NCI-H1694 (cell line): ENCODE measurements at regions not wholly inside any gene's neighbourhood (a gene's known extent, or its start where the extent isn't known, plus 50 kb on each side); places are given as distances from the start of the nearest gene placed in this dataset.

Experiments used
- DNase-seq: peaks from one replicate; lab custom pipeline; 2025; lab: John Stamatoyannopoulos, UW

- no peak for DNase-seq
Measured at GRCh38 chr14:53355581-53356112, 202.5 kb upstream of the DDHD1 start.

GRCh38 chr14:53354336-53354735 lies 201.2 kb upstream of the DDHD1 start:
- no peak for DNase-seq

- DNase-seq, result no peak
Measured at GRCh38 chr14:53350866-53351265, 197.7 kb upstream of the DDHD1 start.

GRCh38 chr14:53350429-53350828 lies 197.3 kb upstream of the DDHD1 start:
- DNase-seq, result no peak

GRCh38 chr14:53346988-53347387 lies 193.9 kb upstream of the DDHD1 start:
- DNase-seq, result no peak

GRCh38 chr14:53341324-53341723 lies 188.2 kb upstream of the DDHD1 start:
- DNase-seq, result no peak

GRCh38 chr14:53338192-53338591 lies 185.1 kb upstream of the DDHD1 start:
- no peak for DNase-seq

GRCh38 chr14:53336729-53337128 lies 183.6 kb upstream of the DDHD1 start:
- DNase-seq, result no peak

- no peak for DNase-seq
Measured at GRCh38 chr14:53333809-53334208, 180.7 kb upstream of the DDHD1 start.

- DNase-seq, result no peak
Measured at GRCh38 chr14:53331921-53332320, 178.8 kb upstream of the DDHD1 start.

- DNase-seq, result no peak
Measured at GRCh38 chr14:53331247-53331646, 178.1 kb upstream of the DDHD1 start.

GRCh38 chr14:53330441-53330840 lies 177.3 kb upstream of the DDHD1 start:
- no peak for DNase-seq

GRCh38 chr14:53328841-53329240 lies 175.7 kb upstream of the DDHD1 start:
- no peak for DNase-seq

GRCh38 chr14:53327716-53328115 lies 174.6 kb upstream of the DDHD1 start:
- no peak for DNase-seq

GRCh38 chr14:53325176-53325806 lies 172.2 kb upstream of the DDHD1 start:
- peak; percentile 34 for DNase-seq

GRCh38 chr14:53316504-53316903 lies 163.4 kb upstream of the DDHD1 start:
- DNase-seq, result no peak

GRCh38 chr14:53310412-53310811 lies 157.3 kb upstream of the DDHD1 start:
- no peak for DNase-seq

- DNase-seq, result no peak
Measured at GRCh38 chr14:53306911-53307310, 153.8 kb upstream of the DDHD1 start.

GRCh38 chr14:53306267-53306721 lies 153.2 kb upstream of the DDHD1 start:
- DNase-seq, result peak; percentile 54

- no peak for DNase-seq
Measured at GRCh38 chr14:53304726-53305381, 151.7 kb upstream of the DDHD1 start.

- peak; percentile 47 for DNase-seq
Measured at GRCh38 chr14:53295985-53296582, 143.0 kb upstream of the DDHD1 start.

- DNase-seq, result no peak
Measured at GRCh38 chr14:53295372-53295771, 142.2 kb upstream of the DDHD1 start.

- DNase-seq, result no peak
Measured at GRCh38 chr14:53286301-53286700, 133.2 kb upstream of the DDHD1 start.
